B cell (primary cell): ENCODE measurements at regions not wholly inside any gene's neighbourhood (a gene's known extent, or its start where the extent isn't known, plus 50 kb on each side); places are given as distances from the start of the nearest gene placed in this dataset.
A peak's percentile ranks its signal among the peaks of the same experiment; 100 is the strongest.

ENCODE experiments used
- ATAC-seq: fragments of 200-7000 bp; cut with Tn5 transposase; one replicate; pipeline ENCODE4 v1.10.0; 2021; ENCODE audit warnings: low read depth, mild to moderate bottlenecking, moderate number of reproducible peaks, moderate library complexity
- CTCF ChIA-PET: fragments of 350-600 bp; sonication (Branson Sonifier 250); formaldehyde crosslinking; loops from one replicate; lab custom pipeline; 2021; ENCODE audit warnings: antibody characterized with exemption, inconsistent platforms; lab: Charles Lee
- POLR2A ChIA-PET: fragments of 350-600 bp; sonication (Branson Sonifier 250); formaldehyde crosslinking; loops from one replicate; lab custom pipeline; 2021; ENCODE audit warnings: antibody characterized with exemption; lab: Charles Lee
- DNase-seq: peaks from one replicate; pipeline ENCODE4 v3.0.0; 2013
- H2AFZ ChIP-seq: 2 replicates; pipeline ENCODE4 v1.6.1; 2012; ENCODE audit warnings: mild to moderate bottlenecking, low read depth, low read length; ENCODE audit not compliant: insufficient read depth, poor library complexity, severe bottlenecking
- H3K27ac ChIP-seq, 2 donors: 1 replicate in 1 of 2; 2 replicates in 1 of 2; pipeline ENCODE4 v1.5.1; 2012 to 2013; ENCODE audit warnings: low read length in 2 of 2, mild to moderate bottlenecking in 2 of 2, moderate library complexity in 1 of 2
- H3K27me3 ChIP-seq, 4 experiments: fragments of 200-600 bp in 1 of 4; sonication (generic) in 1 of 4; replicated peaks in 1 of 4; 1 replicate in 2 of 4; 2 replicates in 2 of 4; pipeline versions ENCODE4 v1.6.1 to v1.7.0; 2013 to 2016; ENCODE audit warnings: low read length in 3 of 4, mild to moderate bottlenecking in 2 of 4, mixed read lengths in 1 of 4, moderate library complexity in 1 of 4; ENCODE audit not compliant: insufficient read depth in 4 of 4, control insufficient read depth in 3 of 4; ENCODE audit errors: control extremely low read depth in 1 of 4
- H3K36me3 ChIP-seq, 2 experiments: replicated peaks in 1 of 2; 1 replicate in 1 of 2; 2 replicates in 1 of 2; pipeline versions ENCODE4 v1.6.1 to v1.7.1; 2013; ENCODE audit warnings: low read length in 1 of 2; ENCODE audit not compliant: insufficient read depth in 2 of 2, control insufficient read depth in 1 of 2; ENCODE audit errors: control extremely low read depth in 1 of 2, extremely low read depth in 1 of 2
- H3K4me1 ChIP-seq, 2 donors: fragments of 200-600 bp in 1 of 2; sonication (generic) in 1 of 2; 1 replicate in 1 of 2; 2 replicates in 1 of 2; pipeline versions ENCODE4 v1.5.1 to v1.6.1; 2013 to 2017; ENCODE audit warnings: low read length in 2 of 2; ENCODE audit not compliant: control insufficient read depth in 2 of 2, insufficient read depth in 2 of 2
- H3K4me2 ChIP-seq: replicated peaks from 2 replicates; pipeline ENCODE3; 2012; ENCODE audit warnings: mild to moderate bottlenecking, low read depth, low read length; ENCODE audit not compliant: poor library complexity, severe bottlenecking
- H3K4me3 ChIP-seq, 5 experiments: fragments of 200-600 bp in 1 of 5; sonication (generic) in 1 of 5; 1 replicate in 3 of 5; 2 replicates in 2 of 5; pipeline versions ENCODE4 v1.5.1 to v1.7.0; 2011 to 2016; ENCODE audit warnings: low read length in 4 of 5, mild to moderate bottlenecking in 4 of 5, low read depth in 2 of 5, control low read depth in 1 of 5, moderate library complexity in 1 of 5; ENCODE audit not compliant: insufficient read depth in 1 of 5; ENCODE audit errors: control extremely low read depth in 1 of 5, extremely low read depth in 1 of 5
- H3K79me2 ChIP-seq: fragments of 200-600 bp; sonication (generic); one replicate; pipeline ENCODE4 v1.6.0; 2016; ENCODE audit warnings: low read length; ENCODE audit not compliant: control insufficient read depth, insufficient read depth
- H3K9ac ChIP-seq: fragments of 200-600 bp; sonication (generic); 2 replicates; pipeline ENCODE4 v1.6.1; 2017; ENCODE audit warnings: mild to moderate bottlenecking, low read length, moderate library complexity
- H3K9me3 ChIP-seq, 3 donors: one replicate each; pipeline versions ENCODE4 v1.6.1 to v1.7.1; 2013; ENCODE audit warnings: low read length in 2 of 3; ENCODE audit not compliant: control insufficient read depth in 2 of 3, insufficient read depth in 1 of 3; ENCODE audit errors: control extremely low read depth in 1 of 3
- H4K20me1 ChIP-seq: 2 replicates; pipeline ENCODE4 v1.6.0; 2012; ENCODE audit warnings: mild to moderate bottlenecking, low read length; ENCODE audit not compliant: insufficient read depth, control insufficient read depth, poor library complexity, severe bottlenecking
- H3K27ac Mint-ChIP-seq: one replicate; pipeline ENCODE4 v1.8.0; 2021; ENCODE audit warnings: mixed read lengths
- H3K27me3 Mint-ChIP-seq: one replicate; pipeline ENCODE4 v1.8.0; 2021; ENCODE audit warnings: mixed read lengths
- H3K4me1 Mint-ChIP-seq: one replicate; pipeline ENCODE4 v1.8.0; 2021; ENCODE audit warnings: mixed read lengths
- H3K4me3 Mint-ChIP-seq: one replicate; pipeline ENCODE4 v1.8.0; 2021; ENCODE audit warnings: mixed read lengths
- H3K9me3 Mint-ChIP-seq: one replicate; pipeline ENCODE4 v1.8.0; 2022; ENCODE audit warnings: mixed read lengths; ENCODE audit not compliant: insufficient read depth
- CTCF ChIP-seq: fragments of 200-600 bp; IDR thresholded peaks from one replicate; pipeline ENCODE4 v1.8.0; 2022; ENCODE audit warnings: antibody characterized with exemption, mild to moderate bottlenecking
- EZH2 ChIP-seq: IDR thresholded peaks from 2 replicates; pipeline ENCODE4 v1.6.1; 2012; ENCODE audit warnings: borderline replicate concordance, low read depth, mild to moderate bottlenecking, moderate library complexity, low read length; ENCODE audit not compliant: insufficient read depth, poor library complexity, severe bottlenecking
- WGBS: methylation state at CpG from one replicate; pipeline ENCODE4 v1.1.5; 2013; ENCODE audit warnings: missing lambda C conversion rate; ENCODE audit not compliant: insufficient coverage; 5-methylcytosine and 5-hydroxymethylcytosine counted together
- intact Hi-C: fragments of 100-400 bp; cut with micrococcal nuclease; formaldehyde crosslinking; loops from one replicate; pipeline ENCODE4 v1.10.0; 2022

DNA sequence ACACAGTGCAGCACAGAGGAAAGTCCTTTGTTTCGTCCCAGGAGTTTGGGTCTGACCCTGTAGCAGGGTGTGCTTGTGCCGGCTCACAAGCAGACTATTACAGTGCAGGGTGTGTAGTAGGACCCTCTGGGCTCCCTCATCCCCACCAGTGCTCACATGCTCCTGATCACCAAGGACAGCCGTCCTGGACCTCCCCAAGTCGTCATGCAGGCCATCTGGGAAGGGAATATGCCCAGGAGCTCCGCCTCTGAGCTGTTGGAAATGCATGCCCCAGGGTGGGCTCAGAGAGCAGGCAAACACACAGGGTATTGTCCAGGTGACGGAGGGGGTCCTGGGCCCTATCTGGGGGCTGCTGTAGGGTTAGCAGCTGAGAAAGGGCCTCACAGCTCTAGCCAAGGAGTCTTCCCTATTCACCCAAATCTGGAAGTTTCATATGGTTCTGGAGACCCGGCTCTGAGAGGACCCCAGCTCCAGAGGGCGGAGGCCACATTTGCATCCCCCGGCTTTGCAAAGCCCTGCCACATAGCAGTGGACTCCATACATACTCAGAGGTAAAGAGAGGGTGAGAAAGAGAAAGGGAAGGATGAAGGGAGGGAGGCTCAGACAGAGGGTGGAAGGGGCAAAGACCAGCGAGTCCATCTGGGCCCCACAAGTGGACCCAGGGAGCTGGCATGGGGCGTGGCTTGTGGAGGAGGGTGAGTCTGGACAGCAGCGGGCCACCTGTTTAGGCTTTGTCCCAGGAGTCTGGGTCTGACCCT, 53.5 kb upstream of the PPP2R5C start:
- no peaks in the 10 kb centered on the region for H4K20me1 ChIP-seq
- ATAC-seq: no peak
- H3K36me3 ChIP-seq: no peaks in the 10 kb centered on the region
- TF ChIP-seq EZH2: no peak
- no peak for TF ChIP-seq CTCF
- no peaks in the 10 kb centered on the region for H3K79me2 ChIP-seq
- H2AFZ ChIP-seq: no peak overlapping the region
- peak overlapping the region; percentile 81 for H3K4me2 ChIP-seq
- peak overlapping the region; percentile 65 for H3K4me3 Mint-ChIP-seq
- no peak overlapping the region for H3K27ac Mint-ChIP-seq
- peaks cover 22% of the 10 kb centered on the region for H3K4me1 Mint-ChIP-seq
- H3K9me3 ChIP-seq: no peaks in the 10 kb centered on the region
- CTCF ChIA-PET: interaction anchor here (0.9 to 3.2 kb wide), 27 partner anchors 11 to 607 kb away, joined by 3 to 36 read pairs (median 6); no protein-coding TSS in a partner anchor
- POLR2A ChIA-PET: no interaction called here
- peaks cover 11% of the 10 kb centered on the region for H3K27me3 Mint-ChIP-seq
- peaks cover 0 to 7% (median 1%) of the 10 kb centered on the region in 4 experiments for H3K27me3 ChIP-seq
- no peak overlapping the region for H3K4me3 ChIP-seq
- no peak for DNase-seq
- WGBS: 83% methylated on average over 6 of the region's 12 CpGs
- H3K27ac ChIP-seq: no peak overlapping the region
- H3K9ac ChIP-seq: no peak overlapping the region
- intact Hi-C loops: loop anchor here (1.0 to 5.0 kb wide), 12 partner anchors 53 to 388 kb away; partner anchors contain the start of genes DYNC1H1, HSP90AA1 and PPP2R5C
- no peaks in the 10 kb centered on the region for H3K9me3 Mint-ChIP-seq
- peaks cover 19 to 23% of the 10 kb centered on the region in 2 donors for H3K4me1 ChIP-seq
